Endothelial cell (in vitro differentiated cells): ENCODE measurements at regions not wholly inside any gene's neighbourhood (a gene's known extent, or its start where the extent isn't known, plus 50 kb on each side); places are given as distances from the start of the nearest gene placed in this dataset.

Source experiments
- DNase-seq: peaks from one replicate; pipeline ENCODE4 v3.0.0; 2021; ENCODE audit warnings: low spot score
- H3K27ac Mint-ChIP-seq: one replicate; pipeline ENCODE4 v1.8.0; 2021; ENCODE audit warnings: mixed read lengths, inconsistent platforms; ENCODE audit not compliant: unreplicated experiment
- H3K27me3 Mint-ChIP-seq: one replicate; pipeline ENCODE4 v1.8.0; 2021; ENCODE audit warnings: mild to moderate bottlenecking, moderate library complexity, mixed read lengths, inconsistent platforms; ENCODE audit not compliant: unreplicated experiment
- H3K36me3 Mint-ChIP-seq: one replicate; pipeline ENCODE4 v1.8.0; 2021; ENCODE audit warnings: mild to moderate bottlenecking, low read depth, mixed read lengths, inconsistent platforms; ENCODE audit not compliant: unreplicated experiment
- H3K4me1 Mint-ChIP-seq: one replicate; pipeline ENCODE4 v1.8.0; 2021; ENCODE audit warnings: mild to moderate bottlenecking, mixed read lengths, inconsistent platforms; ENCODE audit not compliant: unreplicated experiment
- H3K4me3 Mint-ChIP-seq: one replicate; pipeline ENCODE4 v1.8.0; 2021; ENCODE audit warnings: mild to moderate bottlenecking, mixed read lengths, inconsistent platforms; ENCODE audit not compliant: unreplicated experiment
- H3K9me3 Mint-ChIP-seq: one replicate; pipeline ENCODE4 v1.8.0; 2021; ENCODE audit warnings: mixed read lengths, inconsistent platforms; ENCODE audit not compliant: unreplicated experiment
- CTCF ChIP-seq: fragments of 200-600 bp; sonication (generic); IDR thresholded peaks from one replicate; pipeline ENCODE4 v1.5.0; 2021; ENCODE audit warnings: antibody characterized with exemption; ENCODE audit not compliant: unreplicated experiment

GRCh38 chr5:93322974-93323860, 257.8 kb downstream of the NR2F1-AS1 start:
- Mint-ChIP-seq H3K4me1 (no peaks in the 10 kb centered on the region), H3K27ac (no peak overlapping the region), H3K4me3 (no peak overlapping the region), H3K27me3 (peaks cover 5% of the 10 kb centered on the region), H3K36me3 (no peaks in the 10 kb centered on the region), H3K9me3 (no peaks in the 10 kb centered on the region)
- no peak for TF ChIP-seq CTCF
- DNase-seq = no peak

GRCh38 chr5:93320920-93321445, 260.0 kb downstream of the NR2F1-AS1 start:
- no peak for DNase-seq
- Mint-ChIP-seq H3K4me1 (no peaks in the 10 kb centered on the region), H3K9me3 (no peaks in the 10 kb centered on the region), H3K4me3 (no peak overlapping the region), H3K27me3 (peaks cover 3% of the 10 kb centered on the region), H3K36me3 (no peaks in the 10 kb centered on the region), H3K27ac (no peak overlapping the region)
- no peak for TF ChIP-seq CTCF

- no peak for TF ChIP-seq CTCF
- peaks cover 4% of the 10 kb centered on the region for H3K27me3 Mint-ChIP-seq
- H3K9me3 Mint-ChIP-seq = no peaks in the 10 kb centered on the region
- no peak overlapping the region for H3K4me3 Mint-ChIP-seq
- H3K4me1 Mint-ChIP-seq = no peaks in the 10 kb centered on the region
- H3K27ac Mint-ChIP-seq = no peak overlapping the region
- DNase-seq = no peak
- H3K36me3 Mint-ChIP-seq = peaks cover 5% of the 10 kb centered on the region
These were observed 267.3 kb downstream of the NR2F1-AS1 start for GRCh38 chr5:93313672-93314071.

GRCh38 chr5:93311881-93312280, 269.1 kb downstream of the NR2F1-AS1 start:
- H3K36me3 Mint-ChIP-seq = peaks cover 5% of the 10 kb centered on the region
- no peak overlapping the region for H3K27ac Mint-ChIP-seq

More at GRCh38 chr5:93311881-93312280, 269.1 kb downstream of the NR2F1-AS1 start:
- DNase-seq = no peak
- no peak for TF ChIP-seq CTCF
- Mint-ChIP-seq H3K9me3 (no peaks in the 10 kb centered on the region), H3K4me3 (no peak overlapping the region), H3K27me3 (peaks cover 2% of the 10 kb centered on the region), H3K4me1 (no peaks in the 10 kb centered on the region)
